ENCODE measurements at regions not wholly inside any gene's neighbourhood (a gene's known extent, or its start where the extent isn't known, plus 50 kb on each side); places are given as distances from the start of the nearest gene placed in this dataset.

- TF ChIP-seq CTCF (IDR thresholded peaks at IDR 0.05; ENCODE audit: low read length) (no peak), EZH2 (IDR thresholded peaks at IDR 0.05; ENCODE audit: borderline replicate concordance, low read length) (no peak)
Measured at GRCh38 chr14:48504921-48505320, 829.5 kb upstream of the MDGA2 start.
